GM21390 (cell line): ENCODE measurements at regions not wholly inside any gene's neighbourhood (a gene's known extent, or its start where the extent isn't known, plus 50 kb on each side); places are given as distances from the start of the nearest gene placed in this dataset.

ENCODE experiments used
- ATAC-seq: cut with Tn5 transposase; IDR thresholded peaks from one replicate; pipeline ENCODE4 v1.9.1; 2021; ENCODE audit not compliant: unreplicated experiment

GRCh38 chr2:5119046-5119445, 573.1 kb upstream of the SOX11 start:
- ATAC-seq, result no peak

GRCh38 chr2:5121121-5121520, 571.1 kb upstream of the SOX11 start:
- no peak for ATAC-seq

- ATAC-seq, result no peak
These were observed 570.5 kb upstream of the SOX11 start for GRCh38 chr2:5121642-5122041.

- ATAC-seq, result no peak
These were observed 568.5 kb upstream of the SOX11 start for GRCh38 chr2:5123582-5124196.

GRCh38 chr2:5125017-5125730, 567.0 kb upstream of the SOX11 start:
- no peak for ATAC-seq

- no peak for ATAC-seq
These were observed 559.9 kb upstream of the SOX11 start for GRCh38 chr2:5132281-5132680.

- ATAC-seq, result no peak
These were observed 551.8 kb upstream of the SOX11 start for GRCh38 chr2:5140347-5140746.

- no peak for ATAC-seq
These were observed 548.0 kb upstream of the SOX11 start for GRCh38 chr2:5144159-5144558.

GRCh38 chr2:5145053-5145452, 547.1 kb upstream of the SOX11 start:
- no peak for ATAC-seq

GRCh38 chr2:5145801-5146200, 546.4 kb upstream of the SOX11 start:
- no peak for ATAC-seq

- ATAC-seq, result no peak
These were observed 543.6 kb upstream of the SOX11 start for GRCh38 chr2:5148392-5149085.

GRCh38 chr2:5150871-5151270, 541.3 kb upstream of the SOX11 start:
- ATAC-seq, result no peak

- ATAC-seq, result no peak
These were observed 527.2 kb upstream of the SOX11 start for GRCh38 chr2:5164776-5165525.

GRCh38 chr2:5172923-5173322, 519.3 kb upstream of the SOX11 start:
- no peak for ATAC-seq

GRCh38 chr2:5173876-5174535, 518.2 kb upstream of the SOX11 start:
- no peak for ATAC-seq

GRCh38 chr2:5175231-5175630, 517.0 kb upstream of the SOX11 start:
- no peak for ATAC-seq

- ATAC-seq, result no peak
These were observed 515.4 kb upstream of the SOX11 start for GRCh38 chr2:5176764-5177163.

- ATAC-seq, result no peak
These were observed 509.2 kb upstream of the SOX11 start for GRCh38 chr2:5183031-5183430.

- ATAC-seq, result no peak
These were observed 504.9 kb upstream of the SOX11 start for GRCh38 chr2:5187283-5187682.

GRCh38 chr2:5188636-5189035, 503.5 kb upstream of the SOX11 start:
- no peak for ATAC-seq

- no peak for ATAC-seq
These were observed 502.2 kb upstream of the SOX11 start for GRCh38 chr2:5190023-5190422.
